GM13977 (cell line): ENCODE measurements at regions not wholly inside any gene's neighbourhood (a gene's known extent, or its start where the extent isn't known, plus 50 kb on each side); places are given as distances from the start of the nearest gene placed in this dataset.

Experiments used
- DNase-seq: peaks from one replicate; pipeline ENCODE4 v3.0.0; 2012; ENCODE audit warnings: low spot score
- CTCF ChIP-seq: IDR thresholded peaks from 2 replicates; pipeline ENCODE4 v1.5.1; 2012; ENCODE audit warnings: mild to moderate bottlenecking, control low read depth; ENCODE audit not compliant: insufficient read depth; ENCODE audit errors: extremely low read depth, missing control alignments
- in situ Hi-C: fragments of 300-500 bp; cut with MboI; formaldehyde crosslinking; loops from one replicate; pipeline ENCODE4 v1.12.0; 2022; ENCODE audit warnings: low sequenced_read_pairs, low pct_unique_long_range_greater_than_20kb, mixed read lengths, inconsistent platforms; ENCODE audit not compliant: unreplicated experiment

- TF ChIP-seq CTCF: no peak
- DNase-seq: no peak
- in situ Hi-C loops: no loop called here
Observed at GRCh38 chr5:74369173-74369572, 271.4 kb downstream of the ENC1 start.

- in situ Hi-C loops: no loop called here
- no peak for TF ChIP-seq CTCF
- no peak for DNase-seq
Observed at GRCh38 chr5:74367934-74368333, 272.6 kb downstream of the ENC1 start.

GRCh38 chr5:74367241-74367733 lies 273.2 kb downstream of the ENC1 start:
- in situ Hi-C loops: no loop called here

GRCh38 chr5:74365723-74366122 lies 274.8 kb downstream of the ENC1 start:
- TF ChIP-seq CTCF: no peak
- in situ Hi-C loops: no loop called here
- DNase-seq: no peak

More at GRCh38 chr5:74367241-74367733, 273.2 kb downstream of the ENC1 start:
- DNase-seq: no peak
- TF ChIP-seq CTCF: no peak

- TF ChIP-seq CTCF: no peak
- in situ Hi-C loops: no loop called here
- DNase-seq: no peak
Observed at GRCh38 chr5:74364507-74364906, 276.0 kb downstream of the ENC1 start.

- in situ Hi-C loops: no loop called here
- no peak for DNase-seq
- no peak for TF ChIP-seq CTCF
Observed at GRCh38 chr5:74363603-74364205, 276.8 kb downstream of the ENC1 start.
